EH (cell line): ENCODE measurements at regions not wholly inside any gene's neighbourhood (a gene's known extent, or its start where the extent isn't known, plus 50 kb on each side); places are given as distances from the start of the nearest gene placed in this dataset.
A peak's percentile ranks its signal among the peaks of the same experiment; 100 is the strongest.
"Not testable (repeated sequence)": the region's sequence is repeated elsewhere in the genome, so short reads cannot be mapped to it uniquely, and the experiment has no call there.

Experiments
- DNase-seq: peaks from one replicate; pipeline ENCODE4 v3.0.0-alpha.2; 2015; ENCODE audit warnings: low read depth

DNA sequence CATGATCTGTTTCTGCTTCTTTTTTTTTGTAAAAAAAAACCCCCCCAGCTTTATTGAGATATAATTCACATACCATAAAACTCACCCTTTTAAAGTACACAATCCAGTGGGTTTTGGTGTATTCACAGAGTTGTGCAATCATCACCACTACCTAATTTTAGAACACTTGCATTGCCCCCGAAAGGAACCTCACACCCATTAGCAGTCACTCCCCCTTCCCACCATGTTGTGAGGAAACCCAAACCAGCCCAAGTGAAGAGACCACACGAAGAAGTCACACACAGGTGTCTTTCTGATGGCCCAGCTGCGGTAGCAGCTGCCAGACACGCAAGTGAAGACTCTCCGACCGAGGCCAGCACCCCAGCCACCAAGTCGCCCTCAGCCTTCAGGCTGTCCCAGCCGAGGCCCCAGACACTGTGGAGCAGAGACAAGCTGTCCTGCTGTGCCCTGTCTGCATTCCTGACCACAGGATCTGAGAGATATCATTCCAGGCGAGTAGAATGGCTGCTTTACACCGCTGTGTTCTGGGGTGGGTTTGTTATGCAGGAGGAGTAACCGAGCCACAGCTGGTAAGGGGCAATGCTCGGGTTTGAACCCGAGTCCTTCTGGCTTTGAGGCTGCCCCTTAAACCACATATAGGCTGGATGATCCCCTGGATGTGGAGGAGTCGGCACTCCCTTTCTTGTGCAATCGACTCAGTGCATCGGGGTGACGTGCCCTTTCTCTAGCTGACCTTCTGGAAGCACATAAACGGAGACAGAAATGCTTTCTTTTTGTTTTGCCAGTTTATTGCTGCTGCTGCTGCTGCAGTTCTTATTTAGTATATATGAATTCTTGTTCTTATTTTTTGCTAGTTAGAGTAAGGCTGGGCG is 59.1 kb upstream of the PTPN1 start:
- DNase-seq = peak; percentile 70

- not testable (repeated sequence) for DNase-seq
Measured at GRCh38 chr20:50451792-50452425, 58.3 kb upstream of the PTPN1 start.

DNA sequence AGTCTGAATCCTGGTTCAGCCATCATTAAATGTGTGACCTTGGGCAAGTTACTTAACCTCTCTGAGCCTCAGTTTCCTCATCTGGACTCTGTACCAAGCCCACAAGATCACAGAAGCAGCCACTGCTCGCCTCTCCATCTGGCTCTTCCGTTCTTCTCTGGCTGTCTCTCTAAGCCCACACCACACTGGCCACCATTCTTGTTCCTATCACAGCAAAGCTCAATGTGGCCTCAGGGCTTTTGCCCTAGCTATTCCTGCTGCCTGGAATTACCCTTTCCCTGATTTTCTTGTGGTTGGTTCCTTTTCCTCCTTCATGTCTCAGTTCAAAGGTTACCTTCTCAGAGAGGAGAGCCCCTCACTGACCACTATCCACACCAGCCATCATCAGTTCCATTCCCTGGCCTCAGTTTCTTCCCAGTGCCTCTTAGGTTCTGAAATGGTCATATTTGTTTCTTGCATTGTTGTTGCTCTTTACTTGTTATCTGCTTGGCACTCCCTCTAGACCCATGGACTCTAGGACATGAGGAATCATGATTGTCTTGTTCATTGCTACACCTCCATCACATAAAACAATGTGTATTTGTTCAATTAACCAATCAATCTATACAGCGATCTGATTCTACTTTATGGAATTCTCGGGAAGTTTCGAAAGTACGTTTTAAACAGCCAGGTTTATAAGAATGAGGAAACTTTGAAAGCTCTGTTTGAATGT is 56.5 kb upstream of the PTPN1 start:
- no peak for DNase-seq

DNA sequence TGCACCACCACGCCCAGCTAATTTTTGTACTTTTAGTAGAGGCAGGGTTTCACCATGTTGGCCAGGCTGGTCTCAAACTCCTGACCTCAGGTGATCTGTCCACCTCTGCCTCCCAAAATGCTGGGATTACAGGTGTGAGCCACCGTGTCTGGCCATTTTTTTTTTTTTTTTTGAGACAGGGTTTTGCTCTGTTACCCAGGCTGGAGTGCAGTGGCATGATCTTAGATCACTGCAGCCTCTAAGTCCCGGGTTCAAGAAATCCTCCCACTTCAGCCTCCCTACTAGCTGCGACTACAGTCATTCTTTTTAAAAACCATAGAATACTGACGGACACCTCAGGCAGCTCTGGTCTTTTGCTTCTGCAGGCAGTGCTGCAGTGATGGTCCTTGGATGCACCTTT is 54.9 kb upstream of the PTPN1 start:
- DNase-seq = not testable (repeated sequence)

DNA sequence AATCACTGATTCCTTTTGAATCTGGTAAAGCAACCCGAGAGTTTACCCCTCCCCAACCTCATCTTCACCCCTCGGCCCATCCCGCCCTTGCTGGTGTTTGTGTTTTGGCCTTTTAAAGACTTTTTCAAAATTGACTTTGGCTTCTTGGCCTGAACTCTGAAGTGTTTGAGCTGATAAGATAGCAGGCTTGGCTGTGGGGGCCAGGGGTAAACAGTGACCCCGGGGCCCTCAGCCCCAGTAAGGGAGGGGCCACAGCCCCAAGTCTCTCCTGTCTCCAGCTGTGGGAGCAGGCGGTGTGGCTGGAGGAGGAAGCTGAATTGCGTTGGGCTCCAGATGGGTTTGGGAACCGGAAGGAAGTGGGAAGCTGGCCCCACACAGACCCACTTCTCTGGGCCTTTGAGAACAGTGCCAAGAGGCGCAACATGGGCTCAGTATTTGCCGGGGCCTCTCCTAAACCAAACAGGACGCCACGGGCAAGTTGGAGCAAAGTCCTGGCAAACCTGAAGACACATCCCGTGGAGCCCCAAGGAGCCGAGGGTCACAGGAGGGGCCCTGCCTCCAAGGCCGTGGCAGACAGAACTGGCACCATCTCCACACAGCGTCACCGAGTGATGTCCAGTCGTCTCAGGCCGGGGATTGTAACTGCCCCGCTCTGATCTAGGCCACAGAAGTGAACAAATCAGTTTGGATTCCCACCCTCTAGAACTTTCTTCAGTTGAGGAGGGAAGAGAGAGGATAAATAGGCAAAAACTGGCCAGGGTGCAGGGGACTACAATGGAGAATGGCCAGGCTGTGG is 54.3 kb upstream of the PTPN1 start:
- DNase-seq = no peak

GRCh38 chr20:50456452-50457324 is 53.5 kb upstream of the PTPN1 start:
- DNase-seq = no peak

- no peak for DNase-seq
Measured at GRCh38 chr20:50459124-50459918, 50.9 kb upstream of the PTPN1 start.

- no peak for DNase-seq
Measured at GRCh38 chr20:50460115-50460607, 50.0 kb upstream of the PTPN1 start.
